HUES48 (cell line): ENCODE measurements at regions not wholly inside any gene's neighbourhood (a gene's known extent, or its start where the extent isn't known, plus 50 kb on each side); places are given as distances from the start of the nearest gene placed in this dataset.

Experiments
- H3K27ac ChIP-seq: one replicate; pipeline ENCODE4 v1.7.0; 2013; ENCODE audit warnings: low read depth, low read length, inconsistent platforms
- H3K27me3 ChIP-seq: 2 replicates; pipeline ENCODE4 v1.6.1; 2013; ENCODE audit warnings: mild to moderate bottlenecking, low read length; ENCODE audit not compliant: control insufficient read depth, insufficient read depth
- H3K36me3 ChIP-seq: 2 replicates; pipeline ENCODE4 v1.6.1; 2013; ENCODE audit warnings: low read length; ENCODE audit not compliant: control insufficient read depth, insufficient read depth
- H3K4me1 ChIP-seq: 2 replicates; pipeline ENCODE4 v1.6.1; 2013; ENCODE audit warnings: mild to moderate bottlenecking, low read length; ENCODE audit not compliant: control insufficient read depth, insufficient read depth
- H3K4me3 ChIP-seq: 2 replicates; pipeline ENCODE4 v1.5.1; 2013; ENCODE audit warnings: mild to moderate bottlenecking, low read depth, low read length
- H3K9ac ChIP-seq: 2 replicates; pipeline ENCODE4 v1.6.1; 2013; ENCODE audit warnings: mild to moderate bottlenecking, low read depth, low read length, moderate library complexity
- H3K9me3 ChIP-seq: 2 replicates; pipeline ENCODE4 v1.6.1; 2013; ENCODE audit warnings: low read length; ENCODE audit not compliant: control insufficient read depth, insufficient read depth

DNA sequence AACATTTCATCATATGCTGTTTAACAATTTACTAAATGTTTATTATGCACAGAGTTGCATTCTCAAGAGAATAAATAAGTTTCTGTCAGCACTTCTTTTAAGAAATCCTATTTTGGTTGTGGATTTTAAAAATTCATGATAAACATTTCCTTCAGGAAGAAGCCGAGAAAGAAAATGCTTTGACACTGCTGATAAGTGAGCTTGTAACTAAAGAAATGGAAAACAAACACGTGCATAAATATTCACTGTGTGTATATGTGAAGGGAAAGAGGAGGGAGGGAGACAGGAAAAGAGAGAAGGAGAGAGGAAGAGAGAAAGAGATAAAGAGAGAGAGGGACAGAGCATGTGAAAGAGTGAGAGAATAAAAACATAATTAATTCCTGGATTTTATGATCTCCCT is 1165.0 kb downstream of the DIAPH3 start:
- H3K4me3 ChIP-seq = no peak overlapping the region
- H3K9me3 ChIP-seq = no peaks in the 10 kb centered on the region
- H3K36me3 ChIP-seq = no peaks in the 10 kb centered on the region
- H3K9ac ChIP-seq = no peak overlapping the region
- H3K4me1 ChIP-seq = peaks cover 6% of the 10 kb centered on the region; the same call in 1 of the 2 replicates
- H3K27me3 ChIP-seq = no peaks in the 10 kb centered on the region
- no peak overlapping the region for H3K27ac ChIP-seq

DNA sequence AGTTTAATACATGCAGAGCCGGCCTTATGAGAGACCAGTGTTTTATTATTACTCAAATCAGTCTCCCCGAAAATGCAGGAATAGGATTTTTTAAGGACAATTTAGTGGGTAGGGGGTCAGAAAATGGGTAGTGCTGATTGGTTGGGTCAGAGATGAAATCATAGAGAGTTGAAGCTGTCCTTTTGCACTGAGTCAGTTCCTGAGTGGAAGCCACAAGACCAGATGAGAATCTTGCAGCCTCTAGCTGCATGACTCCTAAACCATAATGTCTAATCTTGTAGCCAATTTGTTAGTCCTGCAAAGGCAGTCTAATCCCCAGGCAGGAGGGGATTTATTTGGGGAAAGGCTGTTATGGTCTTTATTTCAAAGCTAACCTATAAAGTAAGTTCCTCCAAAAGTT is 1163.9 kb downstream of the DIAPH3 start:
- Histone ChIP-seq H3K27me3 (no peaks in the 10 kb centered on the region), H3K36me3 (no peaks in the 10 kb centered on the region), H3K4me3 (no peak overlapping the region), H3K9me3 (no peaks in the 10 kb centered on the region), H3K27ac (no peak overlapping the region), H3K9ac (no peak overlapping the region), H3K4me1 (0 out of 2 replicates have a peak, but pooled peaks cover 6% of the 10 kb centered on the region)

DNA sequence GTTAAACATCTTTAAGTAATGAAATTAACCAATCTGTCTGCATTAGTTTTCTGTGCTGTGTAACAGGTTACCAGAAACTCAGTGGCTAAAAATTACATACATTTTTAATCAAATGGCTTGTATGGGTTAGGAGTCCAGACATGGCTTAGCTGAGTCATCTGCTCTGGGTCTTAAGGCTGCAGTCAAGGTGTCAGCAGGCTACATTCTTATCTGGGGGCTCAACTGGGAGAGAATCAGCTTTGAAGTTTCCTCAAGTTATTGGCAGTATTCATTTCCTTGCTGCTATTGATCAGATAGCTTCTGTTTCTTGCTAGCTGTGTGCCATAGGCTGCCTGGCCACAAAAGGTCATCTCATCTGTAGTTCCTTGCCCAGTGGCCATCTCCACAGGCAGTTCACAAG is 1163.0 kb downstream of the DIAPH3 start:
- Histone ChIP-seq H3K27ac (no peak overlapping the region), H3K4me1 (0 out of 2 replicates have a peak, but pooled peaks cover 6% of the 10 kb centered on the region), H3K27me3 (no peaks in the 10 kb centered on the region), H3K9ac (no peak overlapping the region), H3K36me3 (no peaks in the 10 kb centered on the region), H3K4me3 (no peak overlapping the region), H3K9me3 (no peaks in the 10 kb centered on the region)

DNA sequence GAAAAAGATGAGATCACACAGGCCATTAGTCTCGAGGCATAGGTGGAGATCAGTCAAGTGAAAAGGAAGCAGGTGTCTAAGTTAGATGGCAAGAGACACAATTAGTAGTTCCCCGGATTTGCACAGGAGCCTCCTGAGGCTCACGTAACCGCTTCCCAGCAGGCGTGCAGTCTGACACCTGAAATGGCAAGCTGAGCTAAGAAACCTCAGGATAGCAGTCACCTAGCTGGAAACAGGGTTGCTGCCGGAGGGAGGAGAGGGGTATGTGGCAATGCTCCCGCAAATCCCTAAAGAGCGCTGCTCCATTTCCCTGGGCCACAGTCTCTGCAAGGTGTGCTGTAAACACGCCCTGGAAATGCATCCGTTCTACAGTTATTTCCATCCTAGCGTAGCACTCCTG is 1151.0 kb downstream of the DIAPH3 start:
- no peak overlapping the region for H3K9ac ChIP-seq
- H3K27ac ChIP-seq = no peak overlapping the region
- H3K36me3 ChIP-seq = no peaks in the 10 kb centered on the region
- H3K4me1 ChIP-seq = no peaks in the 10 kb centered on the region
- H3K4me3 ChIP-seq = no peak overlapping the region
- H3K9me3 ChIP-seq = no peaks in the 10 kb centered on the region
- H3K27me3 ChIP-seq = no peaks in the 10 kb centered on the region

DNA sequence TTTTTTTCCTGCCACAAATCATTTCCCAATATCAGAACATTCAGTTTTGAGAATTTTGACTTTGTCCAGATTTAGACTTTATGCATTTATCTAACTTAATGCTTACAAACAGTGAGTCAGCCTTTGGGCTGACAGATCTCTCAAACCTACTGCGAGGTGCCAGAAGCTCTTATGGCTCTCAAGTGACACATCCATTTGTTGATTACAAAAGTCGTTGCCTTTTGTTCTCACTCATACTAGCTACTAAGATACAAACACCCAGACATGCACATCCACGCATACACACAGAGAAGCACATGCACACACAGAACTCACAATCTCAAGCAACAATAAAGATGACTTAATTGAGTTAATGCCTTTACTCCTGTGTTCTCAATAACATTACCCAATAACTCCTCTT is 1147.5 kb downstream of the DIAPH3 start:
- H3K27ac ChIP-seq = no peak overlapping the region
- H3K9ac ChIP-seq = no peak overlapping the region
- H3K27me3 ChIP-seq = no peaks in the 10 kb centered on the region
- H3K4me1 ChIP-seq = no peaks in the 10 kb centered on the region
- H3K4me3 ChIP-seq = no peak overlapping the region
- no peaks in the 10 kb centered on the region for H3K36me3 ChIP-seq
- no peaks in the 10 kb centered on the region for H3K9me3 ChIP-seq

DNA sequence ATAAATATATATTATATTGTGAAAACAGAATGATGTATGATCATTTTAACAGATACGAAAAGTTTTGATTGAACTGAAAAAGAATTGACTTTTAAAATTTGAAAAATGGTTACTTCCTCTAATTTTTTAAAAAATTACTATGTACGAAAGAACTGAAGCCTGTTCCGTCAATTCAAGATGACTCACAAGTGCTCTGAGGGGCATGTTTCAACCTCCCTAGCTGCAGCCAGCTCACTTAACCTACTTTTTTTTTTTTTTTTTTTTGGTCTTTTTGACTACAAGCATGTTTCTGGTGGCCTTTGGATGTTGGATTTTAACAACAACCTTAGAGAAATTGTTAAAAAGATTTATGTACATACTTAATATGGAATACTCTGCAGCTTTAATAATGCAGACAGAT is 1139.3 kb downstream of the DIAPH3 start:
- Histone ChIP-seq H3K4me3 (no peak overlapping the region), H3K9me3 (no peaks in the 10 kb centered on the region), H3K27me3 (no peaks in the 10 kb centered on the region), H3K9ac (no peak overlapping the region), H3K4me1 (no peaks in the 10 kb centered on the region), H3K36me3 (no peaks in the 10 kb centered on the region), H3K27ac (no peak overlapping the region)

DNA sequence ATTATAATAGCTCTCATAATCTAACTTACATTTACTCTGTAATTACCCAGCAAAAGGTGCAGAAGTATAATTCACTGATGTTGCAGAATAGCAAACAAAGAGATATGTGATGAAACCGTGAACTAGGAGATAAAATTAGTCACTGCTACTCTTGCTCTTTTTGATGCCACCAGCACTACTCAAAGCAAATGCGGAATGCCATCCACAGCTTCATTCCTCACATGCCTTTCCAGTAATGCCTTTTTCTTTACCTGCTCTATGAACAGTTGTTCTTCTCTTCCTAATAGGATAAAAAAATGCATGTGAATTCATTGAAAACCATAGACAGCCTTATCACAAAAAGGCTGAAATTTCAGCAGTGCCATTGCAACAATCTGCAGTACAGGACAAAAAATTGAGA is 1129.5 kb downstream of the DIAPH3 start:
- H3K4me1 ChIP-seq = peaks cover 16% of the 10 kb centered on the region; the same call in 1 of the 2 replicates
- H3K9me3 ChIP-seq = no peaks in the 10 kb centered on the region
- H3K4me3 ChIP-seq = no peak overlapping the region
- H3K9ac ChIP-seq = no peak overlapping the region
- H3K27ac ChIP-seq = no peak overlapping the region
- no peaks in the 10 kb centered on the region for H3K36me3 ChIP-seq
- no peaks in the 10 kb centered on the region for H3K27me3 ChIP-seq

DNA sequence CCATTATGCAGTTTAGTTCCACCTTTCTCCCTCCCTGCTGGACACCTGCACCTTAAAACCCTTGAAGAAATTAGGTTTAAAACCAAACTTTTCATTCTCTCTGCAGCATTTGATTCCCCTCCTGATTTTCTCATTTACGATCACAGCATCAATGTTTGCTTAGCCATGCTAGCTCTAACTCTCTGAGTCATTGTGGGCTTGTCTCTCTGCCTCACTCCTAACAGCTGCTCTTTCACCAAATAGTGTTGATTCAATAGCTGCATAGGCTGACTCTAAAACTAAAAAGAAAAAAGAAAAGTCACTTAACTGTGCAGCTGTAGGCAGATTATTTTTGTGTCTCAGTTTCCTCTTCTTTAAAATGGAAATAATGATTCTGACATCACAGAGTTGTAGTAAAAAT is 1124.9 kb downstream of the DIAPH3 start:
- H3K27me3 ChIP-seq = no peaks in the 10 kb centered on the region
- H3K4me3 ChIP-seq = no peak overlapping the region
- H3K9ac ChIP-seq = no peak overlapping the region
- peaks cover 16% of the 10 kb centered on the region for H3K4me1 ChIP-seq
- no peaks in the 10 kb centered on the region for H3K36me3 ChIP-seq
- no peaks in the 10 kb centered on the region for H3K9me3 ChIP-seq
- no peak overlapping the region for H3K27ac ChIP-seq

DNA sequence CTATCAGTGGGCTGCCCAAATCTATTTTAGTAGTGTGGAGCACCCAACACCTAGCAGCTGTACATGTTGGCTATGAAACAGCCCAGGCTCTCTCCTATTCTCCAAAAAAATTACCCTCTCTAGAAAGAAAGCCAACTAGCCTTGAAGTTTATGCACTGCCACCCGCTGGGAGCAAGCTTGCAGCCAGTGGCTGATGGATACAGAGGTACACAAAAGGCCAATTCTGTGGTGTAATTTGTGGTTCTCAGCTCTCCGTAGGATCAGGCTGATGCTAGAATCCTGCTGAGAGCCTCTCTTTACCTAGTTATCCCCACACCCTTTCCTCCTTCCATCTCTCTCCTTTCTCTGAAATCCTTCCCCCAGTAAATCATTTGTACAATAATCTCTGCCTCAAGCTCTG is 1120.7 kb downstream of the DIAPH3 start:
- H3K27ac ChIP-seq = no peak overlapping the region
- H3K9me3 ChIP-seq = no peaks in the 10 kb centered on the region
- H3K4me1 ChIP-seq = peaks cover 9% of the 10 kb centered on the region
- H3K4me3 ChIP-seq = no peak overlapping the region
- no peak overlapping the region for H3K9ac ChIP-seq
- no peaks in the 10 kb centered on the region for H3K27me3 ChIP-seq
- H3K36me3 ChIP-seq = no peaks in the 10 kb centered on the region

DNA sequence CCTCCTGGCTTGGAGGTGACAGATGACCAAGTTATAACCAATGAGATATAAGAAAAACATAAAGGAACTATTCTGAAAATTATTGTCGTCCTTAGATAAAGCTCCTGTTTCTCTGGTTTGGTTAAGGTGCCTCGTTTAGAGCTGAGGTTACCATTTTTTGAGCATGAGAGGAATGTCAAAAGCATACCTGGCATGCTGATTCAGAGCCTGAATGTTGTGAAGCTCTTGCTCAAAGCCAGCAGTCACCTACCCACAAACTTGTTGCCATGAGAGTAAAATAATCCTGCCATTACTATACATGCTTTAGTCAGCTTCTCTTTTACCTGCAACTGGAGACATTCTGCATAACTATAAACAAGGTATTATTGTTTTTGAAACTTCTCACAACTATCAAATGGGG is 1116.2 kb downstream of the DIAPH3 start:
- Histone ChIP-seq H3K36me3 (no peaks in the 10 kb centered on the region), H3K9me3 (no peaks in the 10 kb centered on the region), H3K27me3 (no peaks in the 10 kb centered on the region), H3K27ac (no peak overlapping the region), H3K4me3 (no peak overlapping the region), H3K4me1 (peaks cover 9% of the 10 kb centered on the region), H3K9ac (no peak overlapping the region)

DNA sequence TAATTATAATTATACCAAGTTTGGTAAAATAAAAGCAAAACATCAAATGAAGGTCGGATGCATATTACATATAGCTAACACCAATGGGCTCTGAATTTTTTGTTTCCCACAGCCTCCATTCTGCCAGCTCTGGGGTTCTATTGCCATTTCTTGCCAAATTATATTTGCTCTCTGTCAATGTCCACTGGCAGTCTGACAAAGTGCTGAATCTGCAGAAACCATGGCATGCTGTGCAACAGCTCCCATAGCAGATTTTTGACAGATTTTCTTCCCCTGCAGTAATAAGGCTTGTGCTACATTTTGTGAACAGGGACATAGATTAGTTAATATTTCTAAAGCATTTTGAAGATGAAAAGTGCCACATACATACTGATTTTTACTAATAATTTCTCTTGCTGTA is 1102.1 kb downstream of the DIAPH3 start:
- H3K27me3 ChIP-seq = no peaks in the 10 kb centered on the region
- H3K4me1 ChIP-seq = no peaks in the 10 kb centered on the region
- no peaks in the 10 kb centered on the region for H3K36me3 ChIP-seq
- no peak overlapping the region for H3K4me3 ChIP-seq
- no peaks in the 10 kb centered on the region for H3K9me3 ChIP-seq
- H3K9ac ChIP-seq = no peak overlapping the region
- H3K27ac ChIP-seq = no peak overlapping the region

DNA sequence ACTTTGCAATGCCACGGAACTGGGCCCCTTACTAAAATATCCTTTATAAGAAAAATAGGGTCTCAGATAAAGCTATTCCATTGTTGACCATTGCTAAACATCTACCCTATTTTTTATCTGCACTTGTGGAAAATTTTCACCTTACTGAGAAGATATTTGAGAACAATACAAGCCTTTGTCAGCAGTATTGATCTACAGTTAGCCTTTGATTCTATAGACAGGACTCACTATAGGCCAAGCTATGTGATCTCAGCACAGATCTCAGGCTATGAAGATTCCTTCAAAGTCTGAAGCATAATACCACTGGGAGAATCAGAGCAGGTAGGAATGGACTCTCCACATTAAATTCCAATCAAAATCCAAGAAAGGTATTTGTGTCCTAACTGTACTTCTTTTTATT is 1099.7 kb downstream of the DIAPH3 start:
- H3K36me3 ChIP-seq = no peaks in the 10 kb centered on the region

More for the DNA sequence above, 1099.7 kb downstream of the DIAPH3 start:
- Histone ChIP-seq H3K4me1 (no peaks in the 10 kb centered on the region), H3K9me3 (no peaks in the 10 kb centered on the region), H3K9ac (no peak overlapping the region), H3K4me3 (no peak overlapping the region), H3K27me3 (no peaks in the 10 kb centered on the region), H3K27ac (no peak overlapping the region)
